Left hindlimb (tissue), 1 donor: ENCODE measurements at regions not wholly inside any gene's neighbourhood (a gene's known extent, or its start where the extent isn't known, plus 50 kb on each side); places are given as distances from the start of the nearest gene placed in this dataset.

Source experiments
- DNase-seq: peaks from one replicate; pipeline ENCODE4 v3.0.0-alpha.2; 2018

GRCh38 chr15:94924971-94925598, 693.7 kb downstream of the MCTP2 start:
- no peak for DNase-seq

DNA sequence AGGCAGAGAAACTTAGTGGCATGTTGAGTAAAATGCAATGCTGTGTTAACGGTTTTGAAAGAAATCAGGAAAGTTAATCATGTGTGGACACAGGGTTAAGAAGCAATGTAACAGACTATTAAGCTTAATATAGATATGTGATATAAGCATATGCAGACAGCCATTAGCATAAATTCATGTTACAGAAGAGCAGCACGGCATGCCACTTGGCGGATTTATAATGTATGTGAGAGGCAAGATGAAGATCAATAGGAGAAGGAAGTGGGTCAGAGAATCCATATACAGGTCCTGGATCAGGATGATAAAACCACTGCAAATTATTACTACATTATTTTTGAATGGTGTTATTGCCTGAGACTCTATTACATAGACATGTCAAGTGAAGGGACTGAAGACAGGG, 694.3 kb downstream of the MCTP2 start:
- no peak for DNase-seq

DNA sequence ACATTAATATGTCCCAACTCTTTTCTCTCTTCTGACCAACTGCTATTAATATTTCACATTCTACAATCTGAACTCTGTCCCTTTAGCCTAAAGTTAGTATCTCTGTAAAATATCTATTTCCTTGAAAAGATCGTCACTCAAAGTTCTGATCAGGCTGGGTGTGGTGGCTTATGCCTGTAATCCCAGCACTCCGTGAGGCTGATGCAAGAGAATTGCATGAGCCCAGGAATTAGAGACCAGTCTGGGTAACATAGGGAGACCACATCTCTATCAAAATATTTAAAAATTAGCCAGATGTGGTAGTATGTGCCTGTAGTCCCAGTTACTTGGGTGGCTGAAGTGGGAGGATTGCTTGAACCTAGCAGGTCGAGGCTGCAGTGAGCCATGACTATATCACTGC, 695.6 kb downstream of the MCTP2 start:
- DNase-seq = no peak

- DNase-seq = no peak
Measured at GRCh38 chr15:94929282-94929681, 697.9 kb downstream of the MCTP2 start.

- no peak for DNase-seq
Measured at GRCh38 chr15:94930441-94930840, 699.1 kb downstream of the MCTP2 start.

- DNase-seq = no peak
Measured at GRCh38 chr15:94930960-94931359, 699.6 kb downstream of the MCTP2 start.

- DNase-seq = no peak
Measured at GRCh38 chr15:94934440-94934839, 703.1 kb downstream of the MCTP2 start.

DNA sequence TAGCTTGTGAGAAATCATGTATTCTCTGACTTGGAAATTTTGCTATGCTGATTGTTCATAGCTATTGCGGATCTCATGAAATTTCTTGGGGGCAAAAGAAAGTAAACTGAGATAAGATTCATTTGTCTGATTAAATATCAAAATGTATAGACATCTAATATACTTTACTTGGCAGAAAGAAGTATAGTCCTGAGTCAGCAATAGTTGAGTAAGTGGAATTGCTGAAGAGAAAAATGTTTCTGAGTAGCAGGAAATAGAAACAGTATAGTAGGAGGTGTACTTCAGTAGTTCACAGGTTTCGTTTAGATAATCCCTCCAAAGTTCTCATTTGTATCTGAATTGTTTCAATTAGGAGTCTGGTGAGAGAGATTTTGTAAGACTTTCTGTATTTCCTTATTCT, 705.9 kb downstream of the MCTP2 start:
- no peak for DNase-seq

DNA sequence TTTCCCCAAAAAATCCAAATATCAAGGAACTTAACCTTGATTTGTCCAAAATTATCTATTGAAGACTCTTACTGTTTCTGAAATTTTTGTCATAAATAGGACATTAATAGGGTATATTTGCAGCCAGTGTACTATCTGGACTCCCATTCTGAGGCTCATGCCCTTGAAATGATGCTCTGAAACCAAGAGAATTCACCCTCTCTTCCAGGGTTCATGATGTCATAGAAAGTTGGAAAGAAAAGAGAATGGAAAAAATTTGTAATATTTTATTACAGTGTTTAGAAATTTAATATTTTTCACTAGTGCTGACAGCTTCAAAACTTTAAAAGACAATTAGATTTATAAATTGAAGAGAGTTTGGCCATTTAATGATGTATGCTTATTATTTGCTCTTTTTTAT, 712.5 kb downstream of the MCTP2 start:
- no peak for DNase-seq

- no peak for DNase-seq
Measured at GRCh38 chr15:94951538-94951937, 720.2 kb downstream of the MCTP2 start.

DNA sequence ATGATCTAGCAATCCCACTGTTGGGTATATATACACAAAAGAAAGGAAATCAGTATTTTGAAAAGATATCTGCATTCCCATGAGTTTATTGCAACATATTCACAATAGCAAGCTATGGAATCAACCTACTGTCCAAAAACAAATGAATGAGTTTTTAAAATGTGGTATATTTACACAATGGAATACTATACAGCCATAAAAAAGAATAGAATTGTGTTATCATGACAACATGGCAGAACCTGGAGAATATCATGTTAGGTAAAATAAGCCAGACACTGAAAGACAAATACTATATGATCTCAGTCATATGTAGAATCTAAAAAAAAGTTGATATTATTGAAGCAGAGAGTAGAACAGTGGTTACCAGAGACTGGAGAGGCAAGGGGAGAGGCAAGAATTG, 732.6 kb downstream of the MCTP2 start:
- no peak for DNase-seq

GRCh38 chr15:94965593-94965992, 734.2 kb downstream of the MCTP2 start:
- no peak for DNase-seq

DNA sequence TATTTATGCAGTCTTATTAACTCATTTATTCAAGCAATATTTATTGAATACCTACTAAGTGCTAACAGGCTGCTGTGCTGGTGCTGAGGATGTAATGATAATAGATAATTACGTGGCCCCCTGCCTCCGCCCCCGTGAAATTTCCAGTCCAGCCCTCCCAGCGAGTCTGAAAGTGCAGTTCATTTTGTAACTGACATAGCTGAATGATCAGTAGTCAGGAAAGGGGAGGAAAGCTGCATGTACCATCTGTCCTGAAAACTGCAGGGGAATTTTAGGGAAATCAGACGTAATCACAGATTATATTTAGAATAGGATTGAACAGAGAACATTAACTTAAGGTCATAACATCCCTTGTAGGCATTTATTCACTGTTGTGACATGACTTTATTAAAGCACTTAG, 736.8 kb downstream of the MCTP2 start:
- DNase-seq = no peak

DNA sequence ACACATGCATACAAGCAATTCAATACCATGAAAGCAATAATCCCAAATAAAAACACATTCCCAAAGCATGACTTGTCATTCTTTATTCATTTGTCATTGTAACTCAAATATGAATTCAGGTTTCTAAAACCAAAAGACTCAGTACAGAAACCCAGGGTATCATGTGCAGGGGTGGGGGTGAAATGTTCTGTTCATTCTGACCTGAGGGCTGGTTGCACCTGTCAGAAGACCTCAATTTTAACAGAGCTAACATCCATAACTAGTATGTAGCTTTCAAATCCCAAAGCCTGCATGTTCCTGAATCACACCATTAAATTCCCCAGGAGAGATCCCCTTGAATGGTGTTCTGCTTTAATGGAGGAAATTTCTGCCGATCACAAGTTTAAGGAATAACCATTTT, 738.7 kb downstream of the MCTP2 start:
- DNase-seq = no peak

GRCh38 chr15:94970802-94971201, 739.4 kb downstream of the MCTP2 start:
- DNase-seq = no peak

- DNase-seq = no peak
Measured at GRCh38 chr15:94972314-94972713, 741.0 kb downstream of the MCTP2 start.

DNA sequence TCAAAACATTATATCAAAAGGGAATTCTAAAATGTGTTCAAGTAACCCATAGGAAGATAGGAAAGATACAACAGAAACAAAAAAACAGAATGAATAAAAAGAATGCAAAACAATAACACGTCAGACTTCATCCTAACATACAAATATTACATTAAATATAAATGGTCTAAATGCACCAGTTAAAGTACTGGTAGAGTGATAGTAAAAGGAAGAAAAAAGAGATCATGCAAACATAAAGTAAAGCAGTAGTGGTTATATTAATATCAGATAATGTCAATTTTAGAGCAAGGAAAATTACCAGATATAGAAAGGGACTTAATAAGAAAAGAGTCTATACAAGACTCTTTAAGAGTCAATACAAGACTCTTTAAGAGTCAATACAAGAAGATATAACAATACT, 755.7 kb downstream of the MCTP2 start:
- DNase-seq = no peak

- DNase-seq = no peak
Measured at GRCh38 chr15:94991718-94992117, 760.4 kb downstream of the MCTP2 start.

DNA sequence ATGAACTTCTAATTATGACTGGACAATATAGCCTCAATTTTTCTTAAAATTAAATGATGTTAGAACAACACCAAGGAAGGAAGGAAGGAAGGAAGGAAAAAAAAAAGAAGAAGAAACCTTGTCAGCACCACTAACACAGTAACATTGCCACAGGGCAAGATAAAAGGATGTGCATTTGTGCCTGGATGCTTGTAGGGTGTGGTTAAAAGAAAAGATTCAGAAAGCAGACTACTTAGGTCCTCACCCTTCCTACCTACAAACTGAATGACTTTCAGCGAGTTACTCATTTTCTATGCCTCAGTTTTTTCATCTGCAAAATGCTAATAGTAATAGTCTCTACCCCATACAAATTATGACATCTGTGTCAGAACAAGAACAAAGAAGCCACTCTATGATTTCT, 778.3 kb downstream of the MCTP2 start:
- no peak for DNase-seq

DNA sequence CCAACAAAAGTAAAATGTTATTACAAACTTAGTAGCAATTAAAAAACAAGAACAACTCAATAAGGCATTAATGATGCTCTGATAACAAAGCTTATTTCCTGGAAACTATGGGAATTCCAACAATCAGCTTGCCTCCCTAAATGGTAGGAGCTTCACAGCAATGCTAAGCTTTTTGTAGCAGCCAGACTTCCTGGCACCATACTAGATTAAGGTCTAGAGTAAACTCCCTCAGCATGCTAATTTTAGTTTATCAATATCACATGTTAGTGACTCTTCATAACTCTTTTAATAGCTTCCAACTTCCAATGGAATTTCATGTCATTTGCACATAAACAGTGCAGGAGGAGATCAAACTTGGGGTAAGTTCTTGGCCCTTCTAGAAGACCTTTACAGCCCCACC, 782.0 kb downstream of the MCTP2 start:
- DNase-seq = no peak

GRCh38 chr15:95016511-95017229, 785.3 kb downstream of the MCTP2 start:
- no peak for DNase-seq

DNA sequence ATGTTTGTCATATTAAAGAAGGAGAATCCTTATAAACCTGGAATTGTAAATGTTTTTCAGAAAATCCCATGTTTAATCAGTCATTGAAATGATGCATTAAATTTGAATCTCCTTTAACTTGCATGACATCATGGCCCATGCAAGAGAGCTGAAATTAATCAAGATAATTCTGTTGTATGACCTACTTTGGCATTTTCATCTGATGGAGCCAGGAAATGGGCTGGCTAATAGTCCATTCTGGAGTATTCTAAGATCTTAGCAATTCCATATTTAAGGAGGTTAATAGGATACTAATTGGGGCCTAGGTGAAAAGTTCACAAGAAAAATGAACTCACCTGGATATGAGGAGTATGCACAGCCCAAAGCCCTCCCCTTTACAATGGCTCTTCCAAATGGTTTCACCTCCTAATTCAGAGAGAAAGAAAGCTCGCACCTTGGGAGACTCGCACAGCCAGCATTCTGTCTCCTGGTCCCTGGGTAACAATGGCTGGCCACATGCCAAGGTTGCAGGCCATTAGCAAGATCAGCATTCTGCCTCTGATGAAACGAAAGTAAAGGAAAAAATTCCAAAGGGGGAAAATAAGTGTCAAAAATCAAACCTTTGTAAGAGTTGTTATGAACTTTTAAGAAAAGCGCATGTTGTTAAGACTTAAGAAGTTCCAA, 786.4 kb downstream of the MCTP2 start:
- no peak for DNase-seq

DNA sequence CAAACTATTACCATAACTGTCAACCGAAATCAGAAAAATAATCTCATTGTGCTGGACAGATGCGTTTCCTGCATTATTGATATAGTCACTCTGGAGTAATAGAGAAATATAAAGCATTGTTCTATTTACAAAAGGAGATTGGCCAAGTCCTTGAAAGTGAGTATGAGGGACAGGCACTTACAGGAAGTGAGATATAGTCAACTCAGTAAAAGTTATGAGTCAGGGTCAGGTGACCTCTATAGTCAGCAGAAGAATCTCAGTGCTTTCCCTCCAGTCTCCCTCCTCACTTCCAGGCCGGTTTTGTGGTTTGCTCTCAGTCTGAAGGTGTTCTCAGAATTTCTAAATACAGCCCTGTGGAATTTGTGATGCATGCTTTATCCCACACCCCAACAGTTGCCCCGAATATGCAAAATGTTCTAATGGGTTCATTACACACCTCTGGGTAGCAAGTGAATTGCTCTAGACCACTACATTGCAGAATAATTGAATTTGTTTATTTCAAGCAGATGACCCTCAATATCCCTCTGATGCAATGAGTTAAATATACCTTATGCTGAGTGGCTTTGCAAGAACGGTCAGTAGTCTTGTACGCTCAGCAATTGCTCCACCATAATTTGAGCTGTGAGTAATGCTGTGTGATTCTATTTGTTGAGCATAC, 787.7 kb downstream of the MCTP2 start:
- no peak for DNase-seq

- no peak for DNase-seq
Measured at GRCh38 chr15:95019907-95020306, 788.5 kb downstream of the MCTP2 start.
